Liver (tissue), 3 donors: ENCODE measurements at regions not wholly inside any gene's neighbourhood (a gene's known extent, or its start where the extent isn't known, plus 50 kb on each side); places are given as distances from the start of the nearest gene placed in this dataset.

Experiments used
- CTCF ChIP-seq: fragments of 150-350 bp; IDR thresholded peaks from 2 replicates; pipeline ENCODE4 v1.5.1; 2017; ENCODE audit warnings: improper control_type of control experiment, low read depth, low read length; ENCODE audit not compliant: missing input control
- HNF4G ChIP-seq: IDR thresholded peaks from 2 replicates; pipeline ENCODE4 v1.6.1; 2016; ENCODE audit warnings: antibody characterized with exemption
- RAD21 ChIP-seq, 2 donors: IDR thresholded peaks; 2 replicates each; pipeline ENCODE4 v1.6.1; 2016; ENCODE audit warnings: antibody characterized with exemption in 2 of 2, mild to moderate bottlenecking in 2 of 2
- YY1 ChIP-seq: IDR thresholded peaks from 2 replicates; pipeline ENCODE4 v1.6.1; 2016; ENCODE audit warnings: antibody characterized with exemption, mild to moderate bottlenecking
- donor health status: healthy.
- donor health status: healthy.

- TF ChIP-seq CTCF, result no peak
- no peak for TF ChIP-seq YY1
- TF ChIP-seq RAD21 (IDR thresholded peaks at IDR 0.05), result no peak
- no peak for TF ChIP-seq HNF4G
Observed at GRCh38 chr15:97182581-97182980, 777.9 kb upstream of the ARRDC4 start.
